ENCODE measurements at regions not wholly inside any gene's neighbourhood (a gene's known extent, or its start where the extent isn't known, plus 50 kb on each side); places are given as distances from the start of the nearest gene placed in this dataset.

GRCh38 chr4:157550028-157550427 is 329.5 kb downstream of the GRIA2 start:
- TF ChIP-seq CTCF (conservative IDR thresholded peaks at IDR 0.05) = no peak
- TF ChIP-seq ZFX (IDR thresholded peaks at IDR 0.05) = no peak

Data from C4-2B (cell line).